Neuronal stem cell (in vitro differentiated cells): ENCODE measurements at regions not wholly inside any gene's neighbourhood (a gene's known extent, or its start where the extent isn't known, plus 50 kb on each side); places are given as distances from the start of the nearest gene placed in this dataset.
"Not testable (repeated sequence)": the region's sequence is repeated elsewhere in the genome, so short reads cannot be mapped to it uniquely, and the experiment has no call there.

Experiments
- DNase-seq: peaks from one replicate; pipeline ENCODE4 v3.0.0-alpha.2; 2013; ENCODE audit warnings: low spot score
- H2AFZ ChIP-seq: one replicate; pipeline ENCODE4 v1.6.1; 2013; ENCODE audit warnings: mild to moderate bottlenecking, low read length, inconsistent platforms
- H2AK5ac ChIP-seq: 2 replicates; pipeline ENCODE4 v1.6.1; 2013; ENCODE audit warnings: low read depth, mild to moderate bottlenecking, inconsistent platforms, low read length, moderate library complexity, mixed read lengths
- H2BK120ac ChIP-seq: 2 replicates; pipeline ENCODE4 v1.6.1; 2013; ENCODE audit warnings: low read depth, mild to moderate bottlenecking, inconsistent platforms, low read length, moderate library complexity, mixed read lengths
- H2BK12ac ChIP-seq: one replicate; pipeline ENCODE4 v1.6.1; 2013; ENCODE audit warnings: low read length, inconsistent platforms
- H2BK15ac ChIP-seq: 2 replicates; pipeline ENCODE4 v1.6.1; 2013; ENCODE audit warnings: mild to moderate bottlenecking, low read length, inconsistent platforms, mixed read lengths
- H2BK5ac ChIP-seq: one replicate; pipeline ENCODE4 v1.6.1; 2013; ENCODE audit warnings: inconsistent platforms, mild to moderate bottlenecking, low read length, moderate library complexity
- H3K14ac ChIP-seq: one replicate; pipeline ENCODE4 v1.6.1; 2013; ENCODE audit warnings: low read length, inconsistent platforms
- H3K18ac ChIP-seq: 2 replicates; pipeline ENCODE4 v1.6.1; 2013; ENCODE audit warnings: low read length, inconsistent platforms
- H3K23ac ChIP-seq: 2 replicates; pipeline ENCODE4 v1.6.1; 2013; ENCODE audit warnings: low read depth, mild to moderate bottlenecking, mixed read lengths, low read length, inconsistent platforms; ENCODE audit not compliant: poor library complexity
- H3K27ac ChIP-seq: replicated peaks from 3 replicates; pipeline ENCODE4 v1.5.1; 2013; ENCODE audit warnings: low read length, inconsistent platforms
- H3K27me3 ChIP-seq, 3 experiments: 2 replicates each; pipeline ENCODE4 v1.6.1; 2013; ENCODE audit warnings: low read length in 3 of 3, mild to moderate bottlenecking in 2 of 3, inconsistent platforms in 1 of 3, low read depth in 1 of 3, mixed read lengths in 1 of 3, moderate library complexity in 1 of 3; ENCODE audit not compliant: control insufficient read depth in 3 of 3, insufficient read depth in 3 of 3
- H3K36me3 ChIP-seq, 2 donors: replicated peaks in 1 of 2; 2 replicates each; pipeline ENCODE4 v1.6.1; 2013; ENCODE audit warnings: low read length in 2 of 2; ENCODE audit not compliant: control insufficient read depth in 2 of 2, insufficient read depth in 2 of 2
- H3K4ac ChIP-seq: 2 replicates; pipeline ENCODE4 v1.6.1; 2013; ENCODE audit warnings: inconsistent platforms, mild to moderate bottlenecking, low read length, moderate library complexity
- H3K4me1 ChIP-seq, 2 donors: 1 replicate in 1 of 2; 2 replicates in 1 of 2; pipeline ENCODE4 v1.6.1; 2013; ENCODE audit warnings: low read length in 2 of 2, low read depth in 1 of 2; ENCODE audit not compliant: control insufficient read depth in 2 of 2, insufficient read depth in 1 of 2
- H3K4me2 ChIP-seq: one replicate; pipeline ENCODE4 v1.6.1; 2013; ENCODE audit warnings: mild to moderate bottlenecking, low read length, inconsistent platforms; ENCODE audit not compliant: insufficient read depth, poor library complexity, severe bottlenecking
- H3K4me3 ChIP-seq, 2 donors: 2 replicates each; pipeline ENCODE4 v1.5.1; 2013; ENCODE audit warnings: low read length in 2 of 2, mild to moderate bottlenecking in 2 of 2, inconsistent platforms in 1 of 2, moderate library complexity in 1 of 2
- H3K79me1 ChIP-seq: one replicate; pipeline ENCODE4 v1.6.1; 2013; ENCODE audit warnings: low read depth, mild to moderate bottlenecking, inconsistent platforms, low read length, moderate library complexity
- H3K9ac ChIP-seq: one replicate; pipeline ENCODE4 v1.6.1; 2013; ENCODE audit warnings: mild to moderate bottlenecking, low read depth, low read length, inconsistent platforms; ENCODE audit not compliant: poor library complexity
- H3K9me3 ChIP-seq, 2 donors: replicated peaks in 1 of 2; 2 replicates each; pipeline versions ENCODE3 to v1.6.1; 2013; ENCODE audit warnings: low read length in 2 of 2, mild to moderate bottlenecking in 2 of 2, inconsistent platforms in 1 of 2, low read depth in 1 of 2, mixed read lengths in 1 of 2, moderate library complexity in 1 of 2; ENCODE audit not compliant: control insufficient read depth in 2 of 2, insufficient read depth in 1 of 2
- H4K8ac ChIP-seq: one replicate; pipeline ENCODE4 v1.6.1; 2013; ENCODE audit warnings: low read depth, mild to moderate bottlenecking, inconsistent platforms, low read length, moderate library complexity
- H4K91ac ChIP-seq: one replicate; pipeline ENCODE4 v1.6.1; 2013; ENCODE audit warnings: low read length, low read depth, mild to moderate bottlenecking, inconsistent platforms; ENCODE audit not compliant: poor library complexity
- WGBS, 2 donors: extraction: QIAGEN DNeasy Blood & Tissue Kit; methylation state at CpG; one replicate each; pipeline ENCODE4 v1.1.7; 2013; ENCODE audit warnings: missing lambda C conversion rate in 2 of 2, mixed read lengths in 1 of 2; ENCODE audit not compliant: insufficient read length in 2 of 2, insufficient replicate concordance in 1 of 2; ENCODE audit errors: extremely low coverage in 2 of 2; 5-methylcytosine and 5-hydroxymethylcytosine counted together

GRCh38 chr13:112270951-112271350, 105.2 kb upstream of the SPACA7 start:
- Histone ChIP-seq H3K9me3 (peaks cover 2 to 20% of the 10 kb centered on the region in 2 donors), H3K18ac (no peak overlapping the region), H2BK15ac (no peak overlapping the region), H4K8ac (no peak overlapping the region), H3K9ac (no peak overlapping the region), H2AK5ac (no peak overlapping the region), H4K91ac (no peak overlapping the region), H3K4me1 (peaks cover 4 to 24% of the 10 kb centered on the region in 2 donors), H3K4me2 (no peak overlapping the region), H2BK120ac (no peak overlapping the region), H2BK12ac (no peak overlapping the region), H3K4me3 (no peak overlapping the region), H3K23ac (no peak overlapping the region), H3K4ac (no peak overlapping the region), H3K14ac (no peak overlapping the region), H2AFZ (no peak overlapping the region), H3K36me3 (peaks cover 0 to 3% of the 10 kb centered on the region in 2 donors), H3K79me1 (no peaks in the 10 kb centered on the region), H3K27ac (no peak overlapping the region), H3K27me3 (no peaks in the 10 kb centered on the region), H2BK5ac (no peak overlapping the region)
- no peak for DNase-seq
- no CpG with 5 or more reads among the region's 2 CpGs for WGBS, 2 donors

GRCh38 chr13:112286733-112287132, 89.4 kb upstream of the SPACA7 start:
- H3K9me3 ChIP-seq, H2AFZ ChIP-seq, H2BK5ac ChIP-seq, H3K9ac ChIP-seq, H3K23ac ChIP-seq, H2AK5ac ChIP-seq, H3K4me2 ChIP-seq, H4K8ac ChIP-seq, H3K36me3 ChIP-seq, H3K18ac ChIP-seq, H3K4ac ChIP-seq, H4K91ac ChIP-seq, DNase-seq, H2BK12ac ChIP-seq, H3K27me3 ChIP-seq, H3K14ac ChIP-seq, H2BK120ac ChIP-seq, H3K27ac ChIP-seq, H3K79me1 ChIP-seq, H2BK15ac ChIP-seq, H3K4me1 ChIP-seq, H3K4me3 ChIP-seq: not testable (repeated sequence)

- DNase-seq = no peak
- Histone ChIP-seq H2BK15ac (no peak overlapping the region), H4K8ac (peak overlapping the region; percentile 54), H3K36me3 (peaks cover 2 to 53% of the 10 kb centered on the region in 2 donors), H3K27ac (no peak overlapping the region), H3K14ac (peak overlapping the region; percentile 40), H3K4me2 (no peak overlapping the region), H4K91ac (no peak overlapping the region), H3K4me1 (peaks cover 0 to 3% of the 10 kb centered on the region in 2 donors), H2BK12ac (no peak overlapping the region), H3K4me3 (peak overlapping the region in 1 of 2 donors; percentile 67), H3K79me1 (no peaks in the 10 kb centered on the region), H3K18ac (no peak overlapping the region), H2AK5ac (no peak overlapping the region), H2AFZ (no peak overlapping the region), H3K9ac (no peak overlapping the region), H3K27me3 (no peaks in the 10 kb centered on the region), H3K9me3 (peaks cover 0 to 12% of the 10 kb centered on the region in 2 donors), H3K4ac (no peak overlapping the region), H2BK5ac (no peak overlapping the region), H3K23ac (peak overlapping the region; percentile 15), H2BK120ac (no peak overlapping the region)
- WGBS, 2 donors = no CpG with 5 or more reads among the region's 7 CpGs
These were observed 55.9 kb upstream of the SPACA7 start for GRCh38 chr13:112320303-112320702.

GRCh38 chr13:112322557-112322956, 53.6 kb upstream of the SPACA7 start:
- no CpG with 5 or more reads among the region's 12 CpGs for WGBS, 2 donors
- H4K91ac ChIP-seq = no peak overlapping the region
- H2BK120ac ChIP-seq = no peak overlapping the region
- no peak overlapping the region for H3K27ac ChIP-seq
- H3K4me2 ChIP-seq = no peak overlapping the region
- peaks cover 0 to 9% of the 10 kb centered on the region in 2 donors for H3K9me3 ChIP-seq
- H3K9ac ChIP-seq = peak overlapping the region; percentile 17
- no peak overlapping the region for H2BK5ac ChIP-seq
- peak overlapping the region; percentile 5 for H3K18ac ChIP-seq
- no peak overlapping the region for H3K4ac ChIP-seq
- H3K23ac ChIP-seq = no peak overlapping the region
- no peak overlapping the region for H2AFZ ChIP-seq
- H3K79me1 ChIP-seq = no peaks in the 10 kb centered on the region
- no peak overlapping the region for H4K8ac ChIP-seq
- no peak overlapping the region for H3K14ac ChIP-seq
- no peaks in the 10 kb centered on the region for H3K27me3 ChIP-seq
- no peak for DNase-seq
- H3K4me1 ChIP-seq = peaks cover 6 to 8% of the 10 kb centered on the region in 2 donors
- H3K4me3 ChIP-seq = peak overlapping the region in 1 of 2 donors; percentile 57
- no peak overlapping the region for H2AK5ac ChIP-seq
- H2BK12ac ChIP-seq = no peak overlapping the region
- H3K36me3 ChIP-seq = peaks cover 2 to 30% of the 10 kb centered on the region in 2 donors
- H2BK15ac ChIP-seq = no peak overlapping the region
